ENCODE measurements at regions not wholly inside any gene's neighbourhood (a gene's known extent, or its start where the extent isn't known, plus 50 kb on each side); places are given as distances from the start of the nearest gene placed in this dataset.

- Histone ChIP-seq H2BK120ac (ENCODE audit: low read depth, low read length) (no peak overlapping the region), H4K91ac (ENCODE audit: insufficient read depth, low read depth, low read length) (no peak overlapping the region), H3K56ac (ENCODE audit: extremely low read depth, insufficient read depth, low read length) (no peak overlapping the region), H2AFZ (replicated peaks; ENCODE audit: low read length, poor library complexity) (no peak overlapping the region), H3K14ac (replicated peaks; ENCODE audit: low read depth, low read length) (no peak overlapping the region; the same call in 1 of the 2 replicates), H3K4me2 (ENCODE audit: low read depth, low read length) (no peak overlapping the region), H3K4me3 (ENCODE audit: insufficient read depth, low read depth, low read length) (no peak overlapping the region), H2BK5ac (ENCODE audit: low read depth, low read length, poor library complexity, severe bottlenecking) (no peak overlapping the region), H3K18ac (ENCODE audit: low read depth, low read length) (no peak overlapping the region), H3K9ac (ENCODE audit: low read depth, low read length) (no peak overlapping the region), H2AK9ac (replicated peaks; ENCODE audit: low read depth, low read length, poor library complexity) (no peak overlapping the region), H3K27me3 (ENCODE audit: control insufficient read depth, insufficient read depth, low read length) (peaks cover 3% of the 10 kb centered on the region; the same call in 1 of the 2 replicates), H2BK15ac (ENCODE audit: low read depth, low read length) (no peak overlapping the region), H4K5ac (ENCODE audit: low read depth, low read length) (no peak overlapping the region), H3K79me1 (ENCODE audit: low read depth in 1 of 2, low read length in 2 of 2) (no peaks in the 10 kb centered on the region), H4K8ac (ENCODE audit: low read depth in 2 of 2, low read length in 2 of 2) (no peak overlapping the region), H3K27ac (ENCODE audit: insufficient read depth, low read length) (no peak overlapping the region), H3K4me1 (ENCODE audit: control insufficient read depth, insufficient read depth, low read length) (peaks cover 2% of the 10 kb centered on the region), H2BK20ac (ENCODE audit: low read depth, low read length) (no peak overlapping the region), H3K4ac (ENCODE audit: low read depth, low read length) (no peak overlapping the region), H4K20me1 (ENCODE audit: insufficient read depth, low read length) (no peaks in the 10 kb centered on the region), H3K36me3 (ENCODE audit: control insufficient read depth, insufficient read depth, low read length) (no peaks in the 10 kb centered on the region), H2AK5ac (ENCODE audit: low read depth, low read length) (no peak overlapping the region), H3K9me3 (ENCODE audit: control insufficient read depth, insufficient read depth, low read length) (no peaks in the 10 kb centered on the region), H3K9me1 (ENCODE audit: insufficient read depth, low read length) (peaks cover 2% of the 10 kb centered on the region; the same call in 1 of the 2 replicates), H3K23ac (ENCODE audit: low read depth, low read length) (no peak overlapping the region)
- intact Hi-C loops (cut with micrococcal nuclease) (no loop called here), dilution Hi-C loops (cut with HindIII; ENCODE audit: low sequenced_read_pairs, unreplicated experiment) (no loop called here), in situ Hi-C loops (cut with MboI; ENCODE audit: low sequenced_read_pairs) (no loop called here)
- peak; percentile 58 for DNase-seq
- WGBS, 2 experiments (ENCODE audit: extremely low coverage in 2 of 2, insufficient read length in 1 of 2) = no CpG with 5 or more reads among the region's 4 CpGs
- CTCF ChIA-PET = no interaction called here
- TF ChIP-seq MAFK (IDR thresholded peaks at IDR 0.05; ENCODE audit: low read depth, low read length) (0 out of 2 replicates have a peak, but pooled peaks have one; percentile 8), MAZ (IDR thresholded peaks at IDR 0.05; ENCODE audit: borderline replicate concordance, low read depth, low read length) (no peak)
- peak; percentile 51 for ATAC-seq (ENCODE audit: low read depth)
- POLR2A ChIA-PET (ENCODE audit: unreplicated experiment) = no interaction called here
- BruUV-seq (replicated peaks) = no TSS peak
Observed at GRCh38 chr14:65277027-65277426, 135.5 kb upstream of the FUT8 start.

Measured in IMR-90 (cell line).